ENCODE measurements at regions not wholly inside any gene's neighbourhood (a gene's known extent, or its start where the extent isn't known, plus 50 kb on each side); places are given as distances from the start of the nearest gene placed in this dataset.

DNA sequence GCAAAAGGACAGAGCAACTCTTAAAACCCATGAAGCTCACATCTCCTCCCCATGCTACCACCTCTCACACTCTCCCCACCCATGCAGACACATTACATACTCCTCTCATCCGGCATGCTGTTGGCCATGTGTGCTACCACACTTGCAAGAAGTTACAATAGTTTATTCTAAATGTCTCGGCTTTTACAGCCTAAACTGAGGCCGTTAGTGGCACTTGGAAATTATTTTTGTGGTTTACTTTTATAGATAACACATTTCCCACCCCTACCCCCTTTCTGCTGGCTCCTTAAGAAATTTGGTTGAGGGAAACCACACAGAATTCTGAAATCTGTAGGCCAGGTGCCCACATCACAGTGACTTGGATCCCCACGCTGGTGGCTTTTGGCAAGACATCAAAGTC is 141.1 kb upstream of the HHIP start:
- H3K9me3 ChIP-seq (ENCODE audit: control insufficient read depth, low read depth, low read length), result no peaks in the 10 kb centered on the region
- no peak overlapping the region for H3K27ac ChIP-seq (ENCODE audit: low read length)
- no peak overlapping the region for H3K4me3 ChIP-seq (ENCODE audit: low read length)
- no CpG with 5 or more reads among the region's 4 CpGs for WGBS (ENCODE audit: insufficient coverage, low lambda C conversion rate)
- H3K4me1 ChIP-seq (ENCODE audit: control insufficient read depth, insufficient read depth, low read length), result no peaks in the 10 kb centered on the region
- DNase-seq, result no peak
- no peaks in the 10 kb centered on the region for H3K27me3 ChIP-seq (ENCODE audit: control insufficient read depth, insufficient read depth, low read length)
- H3K36me3 ChIP-seq (ENCODE audit: control insufficient read depth, insufficient read depth, low read length), result no peaks in the 10 kb centered on the region

DNA sequence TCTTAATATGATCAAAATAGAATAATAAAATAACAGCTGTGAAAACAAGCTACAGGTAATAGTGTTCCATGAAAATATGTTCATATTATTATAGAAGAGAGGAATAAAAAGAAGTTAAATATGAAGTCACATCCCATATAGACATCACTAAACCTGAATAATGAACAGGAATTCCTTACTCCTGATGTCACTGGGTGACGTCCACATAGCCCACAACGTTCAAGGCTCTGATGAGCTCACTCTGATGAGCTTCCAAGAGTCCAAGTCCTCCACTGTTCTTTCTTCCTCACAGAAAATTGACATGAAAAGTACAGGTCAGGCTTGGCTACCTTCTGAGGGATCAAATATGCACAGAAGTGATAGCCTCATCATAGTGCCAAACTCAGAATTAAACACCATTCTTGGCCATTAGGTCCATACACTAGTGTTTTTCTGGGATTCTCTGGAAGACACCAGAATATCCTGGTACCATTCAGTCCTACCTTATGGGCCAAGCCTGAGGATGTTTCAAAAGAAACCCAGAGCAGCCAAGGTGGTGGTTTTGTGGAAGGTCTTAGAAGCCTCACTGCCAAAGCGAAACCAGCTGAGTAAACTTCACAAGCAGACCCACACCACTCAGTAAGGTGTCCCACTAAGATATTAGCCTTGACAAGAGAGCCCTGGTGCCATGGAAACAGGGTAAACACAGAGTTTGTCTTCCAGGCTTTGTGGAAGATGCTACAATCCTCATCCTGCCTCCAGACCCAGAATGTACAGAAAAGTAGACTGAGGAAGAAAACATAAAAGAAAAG is 138.4 kb upstream of the HHIP start:
- Histone ChIP-seq H3K9me3 (ENCODE audit: control insufficient read depth, low read depth, low read length) (no peaks in the 10 kb centered on the region), H3K4me3 (ENCODE audit: low read length) (no peak overlapping the region), H3K27ac (ENCODE audit: low read length) (no peak overlapping the region), H3K4me1 (ENCODE audit: control insufficient read depth, insufficient read depth, low read length) (no peaks in the 10 kb centered on the region), H3K27me3 (ENCODE audit: control insufficient read depth, insufficient read depth, low read length) (no peaks in the 10 kb centered on the region), H3K36me3 (ENCODE audit: control insufficient read depth, insufficient read depth, low read length) (no peaks in the 10 kb centered on the region)
- DNase-seq, result no peak
- WGBS (ENCODE audit: insufficient coverage, low lambda C conversion rate), result no CpG with 5 or more reads among the region's 3 CpGs

DNA sequence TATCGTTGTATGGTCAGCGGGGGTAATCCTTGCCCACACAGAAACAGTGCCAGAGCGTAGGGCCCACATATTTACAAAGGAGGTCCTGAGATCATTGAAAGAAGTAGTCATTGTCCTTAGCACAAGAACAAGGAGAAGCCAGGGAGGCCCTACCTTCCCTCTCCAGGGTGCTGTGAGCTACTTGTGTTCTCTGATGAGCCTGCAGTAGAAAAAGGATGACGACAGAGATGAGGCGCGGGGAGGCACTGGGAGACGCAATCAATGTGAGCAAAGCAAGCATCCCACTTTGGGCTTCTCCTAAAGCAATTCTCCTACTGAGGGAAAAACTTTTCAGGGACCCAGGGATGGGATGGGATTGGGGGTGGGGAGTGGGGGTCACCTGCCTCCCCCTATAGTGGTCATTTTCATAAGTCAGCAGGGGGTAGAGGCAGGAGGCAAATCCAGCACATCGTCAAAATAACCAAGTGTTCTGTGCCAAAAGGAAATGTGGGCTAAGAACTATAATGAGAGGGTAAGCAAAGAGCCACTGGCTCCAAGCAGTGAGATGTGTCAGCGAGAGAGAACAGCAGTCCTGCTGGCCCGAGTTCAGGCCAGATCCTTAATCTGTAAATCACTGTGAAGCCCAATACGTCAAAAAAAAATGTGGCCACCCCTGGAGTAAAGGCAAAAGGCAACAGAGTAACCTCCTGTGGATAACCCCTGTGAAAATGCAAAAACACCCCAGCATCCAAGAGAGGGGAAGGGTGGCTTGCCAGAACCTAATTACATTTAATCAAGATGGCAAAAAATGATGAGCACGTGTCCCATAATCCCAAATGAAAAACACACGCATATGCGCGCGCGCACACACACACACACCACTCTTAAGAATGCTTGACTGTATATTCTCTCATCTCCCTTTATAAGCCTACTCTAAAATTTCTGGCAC is 136.6 kb upstream of the HHIP start:
- Histone ChIP-seq H3K9me3 (ENCODE audit: control insufficient read depth, low read depth, low read length) (no peaks in the 10 kb centered on the region), H3K27me3 (ENCODE audit: control insufficient read depth, insufficient read depth, low read length) (no peaks in the 10 kb centered on the region), H3K4me3 (ENCODE audit: low read length) (no peak overlapping the region), H3K27ac (ENCODE audit: low read length) (no peak overlapping the region), H3K4me1 (ENCODE audit: control insufficient read depth, insufficient read depth, low read length) (no peaks in the 10 kb centered on the region), H3K36me3 (ENCODE audit: control insufficient read depth, insufficient read depth, low read length) (no peaks in the 10 kb centered on the region)
- DNase-seq, result no peak
- WGBS (ENCODE audit: insufficient coverage, low lambda C conversion rate), result 91% methylated on average over 10 of the region's 17 CpGs

DNA sequence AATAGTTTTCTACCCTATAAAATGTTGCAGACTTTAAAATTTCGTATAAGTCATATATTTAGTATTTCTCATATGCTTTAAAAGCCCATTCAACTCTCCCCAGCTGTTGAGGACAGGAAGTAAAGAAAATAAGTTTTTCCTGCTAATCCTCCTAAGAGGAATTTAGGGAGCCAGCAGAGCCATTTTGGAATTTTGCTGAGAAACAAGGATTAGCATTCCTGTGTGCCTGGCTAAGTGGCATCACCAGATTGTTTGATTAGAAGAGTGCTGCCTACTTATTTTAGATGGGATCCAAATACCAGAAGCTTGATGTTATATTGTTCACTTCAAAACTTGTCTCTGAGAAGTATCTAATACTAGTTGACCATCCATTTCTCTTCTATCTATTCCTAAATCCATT is 131.2 kb upstream of the HHIP start:
- Histone ChIP-seq H3K27ac (ENCODE audit: low read length) (no peak overlapping the region), H3K27me3 (ENCODE audit: control insufficient read depth, insufficient read depth, low read length) (no peaks in the 10 kb centered on the region), H3K36me3 (ENCODE audit: control insufficient read depth, insufficient read depth, low read length) (no peaks in the 10 kb centered on the region), H3K4me1 (ENCODE audit: control insufficient read depth, insufficient read depth, low read length) (no peaks in the 10 kb centered on the region), H3K9me3 (ENCODE audit: control insufficient read depth, low read depth, low read length) (no peaks in the 10 kb centered on the region), H3K4me3 (ENCODE audit: low read length) (no peak overlapping the region)
- WGBS (ENCODE audit: insufficient coverage, low lambda C conversion rate), result no CpG with 5 or more reads among the region's 1 CpG
- no peak for DNase-seq

DNA sequence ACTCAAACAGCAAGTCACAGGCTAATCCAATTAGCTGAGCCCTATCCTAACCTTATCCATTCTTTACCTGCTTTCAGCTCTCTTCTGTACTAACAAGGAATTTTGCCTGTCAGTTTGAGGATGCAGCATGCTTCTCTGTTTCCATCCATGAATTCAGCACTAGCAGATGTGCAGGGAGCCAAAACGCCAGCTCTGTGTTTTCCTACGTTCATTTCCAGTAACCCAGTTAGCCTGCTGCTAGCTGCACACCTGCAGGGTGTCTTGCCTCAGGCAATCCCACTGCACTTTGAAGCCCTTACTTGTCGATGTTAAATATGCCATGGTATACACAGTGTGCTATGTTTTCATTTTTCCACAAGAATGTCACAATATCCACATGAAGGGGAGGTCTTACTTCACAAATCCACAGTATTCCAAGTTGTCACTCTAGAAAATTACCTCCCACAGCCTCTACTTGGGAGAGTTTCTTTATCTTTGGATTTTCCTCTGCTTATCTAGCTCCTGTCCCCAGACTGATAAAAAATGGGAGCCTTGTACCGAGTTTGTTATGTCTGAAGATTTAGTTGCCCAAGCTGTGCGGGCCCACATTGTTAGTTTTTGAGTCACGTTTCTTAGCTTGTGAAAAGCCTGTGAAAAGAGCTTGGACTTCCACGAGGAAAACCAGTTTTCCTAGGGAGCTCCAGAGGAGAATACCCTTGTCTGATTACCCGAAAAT is 127.6 kb upstream of the HHIP start:
- H3K4me1 ChIP-seq (ENCODE audit: control insufficient read depth, insufficient read depth, low read length), result no peaks in the 10 kb centered on the region
- no peaks in the 10 kb centered on the region for H3K36me3 ChIP-seq (ENCODE audit: control insufficient read depth, insufficient read depth, low read length)
- no peak for DNase-seq
- H3K27me3 ChIP-seq (ENCODE audit: control insufficient read depth, insufficient read depth, low read length), result no peaks in the 10 kb centered on the region
- H3K27ac ChIP-seq (ENCODE audit: low read length), result no peak overlapping the region
- H3K9me3 ChIP-seq (ENCODE audit: control insufficient read depth, low read depth, low read length), result no peaks in the 10 kb centered on the region
- WGBS (ENCODE audit: insufficient coverage, low lambda C conversion rate), result no CpG with 5 or more reads among the region's 8 CpGs
- H3K4me3 ChIP-seq (ENCODE audit: low read length), result no peak overlapping the region

DNA sequence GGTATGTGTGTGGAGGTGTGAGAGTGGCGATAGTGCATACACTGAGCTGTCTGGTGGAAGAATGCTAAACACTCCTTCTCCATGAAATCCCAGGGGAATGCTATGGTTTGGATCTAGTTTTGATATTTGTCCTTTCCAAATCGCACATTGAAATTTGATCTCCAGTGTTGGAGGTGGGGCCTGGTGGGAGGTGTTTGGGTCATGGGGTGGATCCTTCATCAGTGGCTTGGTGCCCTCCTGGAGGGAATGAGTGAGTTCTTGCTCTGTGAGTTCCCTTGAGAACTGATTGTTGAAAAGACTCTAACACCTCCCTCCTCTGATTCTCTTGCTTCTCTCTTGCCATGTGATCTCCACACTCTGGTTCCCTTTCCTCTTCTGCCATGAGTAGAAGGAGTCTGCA is 114.1 kb upstream of the HHIP start:
- Histone ChIP-seq H3K36me3 (ENCODE audit: control insufficient read depth, insufficient read depth, low read length) (no peaks in the 10 kb centered on the region), H3K4me1 (ENCODE audit: control insufficient read depth, insufficient read depth, low read length) (no peaks in the 10 kb centered on the region), H3K9me3 (ENCODE audit: control insufficient read depth, low read depth, low read length) (no peaks in the 10 kb centered on the region), H3K4me3 (ENCODE audit: low read length) (no peak overlapping the region), H3K27me3 (ENCODE audit: control insufficient read depth, insufficient read depth, low read length) (no peaks in the 10 kb centered on the region), H3K27ac (ENCODE audit: low read length) (no peak overlapping the region)
- no CpG with 5 or more reads among the region's 2 CpGs for WGBS (ENCODE audit: insufficient coverage, low lambda C conversion rate)
- no peak for DNase-seq

DNA sequence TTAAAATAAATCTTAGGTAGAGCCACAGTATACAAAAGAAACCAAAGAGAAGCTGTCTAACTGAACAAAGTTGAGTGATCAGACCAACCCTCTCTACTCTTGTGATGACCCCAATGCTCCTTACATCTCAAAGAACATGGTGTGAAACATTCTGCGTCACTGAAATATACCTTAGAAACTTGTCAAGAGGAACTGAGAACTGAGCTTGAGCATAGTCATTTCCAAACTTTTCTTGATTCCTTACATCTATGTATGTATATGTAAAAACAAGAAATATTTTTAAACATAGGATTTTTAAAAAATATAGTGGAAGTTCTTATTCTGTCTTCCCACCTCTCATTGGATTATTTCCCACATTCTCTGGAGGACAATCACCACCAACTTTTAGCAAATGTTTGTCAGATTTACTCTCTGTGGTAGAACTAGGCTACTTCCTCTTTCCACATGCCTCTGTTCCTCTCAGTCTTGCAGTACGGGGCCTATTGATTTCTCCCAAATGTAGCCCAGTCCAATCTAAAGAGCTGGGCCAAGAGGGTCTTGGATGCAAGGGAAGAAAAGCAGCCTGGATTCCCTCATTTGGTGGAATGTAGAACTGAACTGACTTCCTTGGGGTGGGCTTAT is 98.2 kb upstream of the HHIP start:
- DNase-seq, result no peak
- no peak overlapping the region for H3K4me3 ChIP-seq (ENCODE audit: low read length)
- no peaks in the 10 kb centered on the region for H3K36me3 ChIP-seq (ENCODE audit: control insufficient read depth, insufficient read depth, low read length)
- no CpG with 5 or more reads among the region's 2 CpGs for WGBS (ENCODE audit: insufficient coverage, low lambda C conversion rate)
- H3K27me3 ChIP-seq (ENCODE audit: control insufficient read depth, insufficient read depth, low read length), result no peaks in the 10 kb centered on the region
- no peaks in the 10 kb centered on the region for H3K9me3 ChIP-seq (ENCODE audit: control insufficient read depth, low read depth, low read length)
- no peaks in the 10 kb centered on the region for H3K4me1 ChIP-seq (ENCODE audit: control insufficient read depth, insufficient read depth, low read length)
- H3K27ac ChIP-seq (ENCODE audit: low read length), result no peak overlapping the region

DNA sequence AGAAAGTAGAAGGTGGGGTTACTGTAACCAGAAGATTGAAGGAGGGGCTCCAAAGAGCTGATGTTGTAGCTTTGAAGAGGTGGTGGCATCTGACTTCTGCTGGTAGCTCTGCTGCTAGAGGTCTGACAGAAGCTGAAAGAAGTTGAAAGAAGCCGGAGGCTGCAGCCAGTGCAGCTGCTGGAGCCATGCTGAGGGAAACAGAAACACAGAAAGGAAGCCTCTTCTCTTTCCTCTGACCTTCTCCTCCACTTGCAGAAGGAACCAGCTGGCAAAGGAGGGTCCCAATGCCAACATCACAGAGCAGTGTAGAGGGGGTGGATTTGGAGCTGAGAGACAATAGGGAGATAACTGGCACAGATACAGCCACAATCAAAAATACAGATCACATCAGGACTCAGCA is 89.3 kb upstream of the HHIP start:
- Histone ChIP-seq H3K4me1 (ENCODE audit: control insufficient read depth, insufficient read depth, low read length) (no peaks in the 10 kb centered on the region), H3K9me3 (ENCODE audit: control insufficient read depth, low read depth, low read length) (no peaks in the 10 kb centered on the region), H3K27me3 (ENCODE audit: control insufficient read depth, insufficient read depth, low read length) (no peaks in the 10 kb centered on the region), H3K4me3 (ENCODE audit: low read length) (no peak overlapping the region), H3K27ac (ENCODE audit: low read length) (no peak overlapping the region), H3K36me3 (ENCODE audit: control insufficient read depth, insufficient read depth, low read length) (no peaks in the 10 kb centered on the region)
- WGBS (ENCODE audit: insufficient coverage, low lambda C conversion rate), result no CpG with 5 or more reads among the region's 1 CpG
- no peak for DNase-seq

DNA sequence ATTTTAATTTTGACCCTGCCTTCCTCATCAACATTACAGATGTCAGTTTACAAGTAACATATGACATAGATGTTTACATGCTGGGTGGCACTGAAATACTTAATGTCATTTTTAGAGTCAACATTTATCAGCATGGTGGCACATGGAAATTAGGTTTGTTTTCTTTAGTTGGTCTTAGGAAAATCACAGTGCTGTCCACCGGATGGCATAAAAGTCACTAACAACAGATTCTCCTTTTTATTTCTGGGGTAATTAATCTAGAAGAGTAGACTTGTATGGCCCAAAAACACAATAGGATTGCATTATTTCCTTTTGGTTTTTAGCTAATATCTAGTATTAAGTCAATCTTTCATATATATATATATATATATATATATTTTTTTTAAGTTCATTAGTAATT is 88.6 kb upstream of the HHIP start:
- no peak for DNase-seq
- H3K27ac ChIP-seq (ENCODE audit: low read length), result no peak overlapping the region
- WGBS (ENCODE audit: insufficient coverage, low lambda C conversion rate), result no CpG with 5 or more reads among the region's 1 CpG
- no peaks in the 10 kb centered on the region for H3K36me3 ChIP-seq (ENCODE audit: control insufficient read depth, insufficient read depth, low read length)
- H3K4me3 ChIP-seq (ENCODE audit: low read length), result no peak overlapping the region
- no peaks in the 10 kb centered on the region for H3K27me3 ChIP-seq (ENCODE audit: control insufficient read depth, insufficient read depth, low read length)
- H3K9me3 ChIP-seq (ENCODE audit: control insufficient read depth, low read depth, low read length), result no peaks in the 10 kb centered on the region
- no peaks in the 10 kb centered on the region for H3K4me1 ChIP-seq (ENCODE audit: control insufficient read depth, insufficient read depth, low read length)

All from large intestine (tissue), 3 donors.